ENCODE measurements at regions not wholly inside any gene's neighbourhood (a gene's known extent, or its start where the extent isn't known, plus 50 kb on each side); places are given as distances from the start of the nearest gene placed in this dataset.

- no peak for DNase-seq (ENCODE audit: low read depth in 1 of 2, low spot score in 1 of 2)
- Histone ChIP-seq H3K4me3 (replicated peaks; ENCODE audit: insufficient read depth, low read length) (no peak overlapping the region), H3K27me3 (ENCODE audit: insufficient read depth, poor library complexity, severe bottlenecking) (no peaks in the 10 kb centered on the region), H3K27ac (replicated peaks) (no peak overlapping the region)
- TF ChIP-seq GABPA (IDR thresholded peaks at IDR 0.05; ENCODE audit: low read depth) (no peak), REST (IDR thresholded peaks at IDR 0.05; ENCODE audit: insufficient replicate concordance, low read depth) (no peak), CTCF (IDR thresholded peaks at IDR 0.05; ENCODE audit: insufficient read depth, low read length) (no peak), SPI1 (IDR thresholded peaks at IDR 0.05; ENCODE audit: borderline replicate concordance, low read depth) (no peak), POLR2AphosphoS5 (IDR thresholded peaks at IDR 0.05; ENCODE audit: low read depth) (no peak)
Observed at GRCh38 chr12:60257063-60257462, 661.2 kb downstream of the SLC16A7 start.

GRCh38 chr12:60259225-60259624 lies 663.4 kb downstream of the SLC16A7 start:
- Histone ChIP-seq H3K4me3 (replicated peaks; ENCODE audit: insufficient read depth, low read length) (no peak overlapping the region), H3K27me3 (ENCODE audit: insufficient read depth, poor library complexity, severe bottlenecking) (no peaks in the 10 kb centered on the region), H3K27ac (replicated peaks) (no peak overlapping the region)
- TF ChIP-seq GABPA (IDR thresholded peaks at IDR 0.05; ENCODE audit: low read depth), result no peak
- no peak for TF ChIP-seq REST (IDR thresholded peaks at IDR 0.05; ENCODE audit: insufficient replicate concordance, low read depth)
- TF ChIP-seq CTCF (IDR thresholded peaks at IDR 0.05; ENCODE audit: insufficient read depth, low read length), result no peak
- no peak for TF ChIP-seq POLR2AphosphoS5 (IDR thresholded peaks at IDR 0.05; ENCODE audit: low read depth)
- no peak for TF ChIP-seq SPI1 (IDR thresholded peaks at IDR 0.05; ENCODE audit: borderline replicate concordance, low read depth)
- DNase-seq (ENCODE audit: low read depth in 1 of 2, low spot score in 1 of 2), result no peak

GRCh38 chr12:60262378-60262777 lies 666.5 kb downstream of the SLC16A7 start:
- Histone ChIP-seq H3K27ac (replicated peaks) (no peak overlapping the region), H3K27me3 (ENCODE audit: insufficient read depth, poor library complexity, severe bottlenecking) (no peaks in the 10 kb centered on the region), H3K4me3 (replicated peaks; ENCODE audit: insufficient read depth, low read length) (no peak overlapping the region)
- no peak for TF ChIP-seq REST (IDR thresholded peaks at IDR 0.05; ENCODE audit: insufficient replicate concordance, low read depth)
- no peak for TF ChIP-seq GABPA (IDR thresholded peaks at IDR 0.05; ENCODE audit: low read depth)
- no peak for TF ChIP-seq SPI1 (IDR thresholded peaks at IDR 0.05; ENCODE audit: borderline replicate concordance, low read depth)
- no peak for TF ChIP-seq CTCF (IDR thresholded peaks at IDR 0.05; ENCODE audit: insufficient read depth, low read length)
- TF ChIP-seq POLR2AphosphoS5 (IDR thresholded peaks at IDR 0.05; ENCODE audit: low read depth), result no peak
- no peak for DNase-seq (ENCODE audit: low read depth in 1 of 2, low spot score in 1 of 2)
